DMS53 treated with DMSO at 0.1 percent for 48 hours (cell line): ENCODE measurements at regions not wholly inside any gene's neighbourhood (a gene's known extent, or its start where the extent isn't known, plus 50 kb on each side); places are given as distances from the start of the nearest gene placed in this dataset.
A peak's percentile ranks its signal among the peaks of the same experiment; 100 is the strongest.

Experiments
- DNase-seq: peaks from one replicate; lab custom pipeline; 2025; ENCODE audit not compliant: unreplicated experiment; lab: John Stamatoyannopoulos, UW

GRCh38 chr10:60666221-60666620 lies 112.1 kb upstream of the CDK1 start:
- peak; percentile 47 for DNase-seq

- no peak for DNase-seq
Observed at GRCh38 chr10:60664859-60665258, 113.4 kb upstream of the CDK1 start.

GRCh38 chr10:60663850-60664249 lies 114.4 kb upstream of the CDK1 start:
- DNase-seq: peak; percentile 78

- peak; percentile 31 for DNase-seq
Observed at GRCh38 chr10:60662917-60663614, 115.2 kb upstream of the CDK1 start.

- DNase-seq: no peak
Observed at GRCh38 chr10:60661637-60662036, 116.6 kb upstream of the CDK1 start.

GRCh38 chr10:60660625-60661024 lies 117.7 kb upstream of the CDK1 start:
- DNase-seq: no peak

GRCh38 chr10:60654813-60655464 lies 123.3 kb upstream of the CDK1 start:
- peak; percentile 50 for DNase-seq

- DNase-seq: no peak
Observed at GRCh38 chr10:60652628-60653027, 125.7 kb upstream of the CDK1 start.

- DNase-seq: no peak
Observed at GRCh38 chr10:60650378-60650800, 127.9 kb upstream of the CDK1 start.

- DNase-seq: no peak
Observed at GRCh38 chr10:60649485-60650377, 128.5 kb upstream of the CDK1 start.

GRCh38 chr10:60648761-60649160 lies 129.5 kb upstream of the CDK1 start:
- DNase-seq: no peak

- peak; percentile 62 for DNase-seq
Observed at GRCh38 chr10:60646966-60647796, 131.1 kb upstream of the CDK1 start.

- no peak for DNase-seq
Observed at GRCh38 chr10:60645980-60646379, 132.3 kb upstream of the CDK1 start.

- no peak for DNase-seq
Observed at GRCh38 chr10:60644436-60645130, 133.7 kb upstream of the CDK1 start.

- no peak for DNase-seq
Observed at GRCh38 chr10:60643874-60644273, 134.4 kb upstream of the CDK1 start.

GRCh38 chr10:60629332-60629731 lies 148.9 kb upstream of the CDK1 start:
- no peak for DNase-seq

GRCh38 chr10:60627778-60628748 lies 150.2 kb upstream of the CDK1 start:
- no peak for DNase-seq

GRCh38 chr10:60626037-60626436 lies 152.2 kb upstream of the CDK1 start:
- no peak for DNase-seq

GRCh38 chr10:60623627-60624026 lies 154.7 kb upstream of the CDK1 start:
- DNase-seq: no peak
